NCI-H2196 (cell line): ENCODE measurements at regions not wholly inside any gene's neighbourhood (a gene's known extent, or its start where the extent isn't known, plus 50 kb on each side); places are given as distances from the start of the nearest gene placed in this dataset.

Experiments used
- DNase-seq: peaks from one replicate; lab custom pipeline; 2025; ENCODE audit not compliant: unreplicated experiment; lab: John Stamatoyannopoulos, UW

- no peak for DNase-seq
These were observed 185.1 kb downstream of the PLPP3 start for GRCh38 chr1:56394298-56394697.

GRCh38 chr1:56390934-56391731 is 188.2 kb downstream of the PLPP3 start:
- no peak for DNase-seq

GRCh38 chr1:56390232-56390867 is 189.0 kb downstream of the PLPP3 start:
- DNase-seq: no peak

- no peak for DNase-seq
These were observed 189.6 kb downstream of the PLPP3 start for GRCh38 chr1:56389813-56390212.

GRCh38 chr1:56387071-56387740 is 192.2 kb downstream of the PLPP3 start:
- DNase-seq: peak; percentile 34

- no peak for DNase-seq
These were observed 194.0 kb downstream of the PLPP3 start for GRCh38 chr1:56385314-56385713.

- DNase-seq: no peak
These were observed 196.4 kb downstream of the PLPP3 start for GRCh38 chr1:56382929-56383328.

GRCh38 chr1:56380531-56380930 is 198.8 kb downstream of the PLPP3 start:
- no peak for DNase-seq

- DNase-seq: peak; percentile 47
These were observed 200.9 kb downstream of the PLPP3 start for GRCh38 chr1:56378341-56379070.

- no peak for DNase-seq
These were observed 201.9 kb downstream of the PLPP3 start for GRCh38 chr1:56377431-56377830.

GRCh38 chr1:56376188-56376984 is 203.0 kb downstream of the PLPP3 start:
- DNase-seq: peak; percentile 65

GRCh38 chr1:56375326-56375804 is 204.0 kb downstream of the PLPP3 start:
- DNase-seq: peak; percentile 69

GRCh38 chr1:56374026-56374974 is 205.1 kb downstream of the PLPP3 start:
- DNase-seq: peak; percentile 22

- no peak for DNase-seq
These were observed 208.8 kb downstream of the PLPP3 start for GRCh38 chr1:56370513-56370912.

GRCh38 chr1:56363007-56363770 is 216.2 kb downstream of the PLPP3 start:
- DNase-seq: no peak

GRCh38 chr1:56360021-56360420 is 219.3 kb downstream of the PLPP3 start:
- DNase-seq: no peak

GRCh38 chr1:56359056-56359455 is 220.3 kb downstream of the PLPP3 start:
- no peak for DNase-seq

- no peak for DNase-seq
These were observed 221.3 kb downstream of the PLPP3 start for GRCh38 chr1:56357927-56358690.
